Heart left ventricle (tissue), 13 donors: ENCODE measurements at regions not wholly inside any gene's neighbourhood (a gene's known extent, or its start where the extent isn't known, plus 50 kb on each side); places are given as distances from the start of the nearest gene placed in this dataset.

Source experiments
- POLR2A ChIP-seq, 2 donors: fragments of 450-650 bp; IDR thresholded peaks; one replicate each; pipeline ENCODE4 v1.6.1; 2017; ENCODE audit warnings: antibody characterized with exemption in 2 of 2, mild to moderate bottlenecking in 2 of 2, moderate library complexity in 2 of 2
- TF ChIP-seq, protein P1 (sequence below), 12 donors: fragments of 200-600 bp; sonication (generic) in 4 of 12; IDR thresholded peaks; one replicate each; pipeline versions ENCODE4 v1.5.0 to v1.8.0; 2018 to 2022; ENCODE audit warnings: antibody characterized with exemption in 12 of 12, mild to moderate bottlenecking in 5 of 12
- donor health status: ischemic (EF 13 %, LVEDD 7.1; RV severe dilation, severe dysfunction).
- donor health status: DM: no; HTN: yes; CAD: no.
- donor health status: DM: no; HTN: no; CAD: no.
- donor health status: ischemic (EF 25% LVEDD 6.9; RV normal size, moderate dysfunction).
- donor health status: ischemic (EF 25% LVEDD 5.7; RV mildly dilated, moderate dysfunction).
- donor health status: ischemic (EF 35%, LVEDD 5.7; RV mildly dilated, moderate dysfunction).
- donor health status: nonischemic (EF 11% LVEDD 7.7; RV severe dilation, severe dysfunction).
- donor health status: DM: yes; HTN: yes; CAD: no.
- donor health status: PGD.
- donor health status: ischemic (EF 29% LVEDD 5.4; RV normal size, mild dysfunction).
- donor health status: nonischemic (EF 23%, LVEDD 6.1; RV moderate dilation, normal function).

DNA sequence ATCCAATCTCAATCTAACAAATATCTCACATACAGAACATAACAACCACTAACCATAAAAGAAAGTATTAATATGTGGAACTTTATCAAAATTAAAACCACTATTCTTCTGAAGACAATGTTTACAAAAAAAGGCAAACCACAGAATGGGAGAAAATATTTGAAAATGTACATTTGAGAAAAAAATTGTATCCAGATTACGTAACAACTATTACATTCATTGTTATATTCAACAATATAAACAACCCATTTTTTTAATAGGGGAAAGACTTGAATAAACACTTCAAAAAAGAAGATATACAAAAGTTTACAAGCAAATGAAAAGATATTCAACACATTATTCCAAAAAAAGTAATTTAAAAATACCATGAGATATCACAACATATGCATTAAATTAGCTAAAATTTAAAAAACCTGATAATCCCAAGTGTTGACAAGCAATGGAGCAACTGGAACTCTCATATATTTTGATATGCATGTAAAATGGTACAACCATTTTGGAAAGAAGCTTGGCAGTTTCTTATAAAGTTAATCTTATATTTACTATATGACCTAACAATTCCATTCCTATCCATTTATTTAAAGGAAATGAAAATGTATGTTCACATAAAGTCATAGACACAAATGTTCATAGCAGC lies 124.3 kb upstream of the CDYL start:
- TF ChIP-seq, protein P1, sequence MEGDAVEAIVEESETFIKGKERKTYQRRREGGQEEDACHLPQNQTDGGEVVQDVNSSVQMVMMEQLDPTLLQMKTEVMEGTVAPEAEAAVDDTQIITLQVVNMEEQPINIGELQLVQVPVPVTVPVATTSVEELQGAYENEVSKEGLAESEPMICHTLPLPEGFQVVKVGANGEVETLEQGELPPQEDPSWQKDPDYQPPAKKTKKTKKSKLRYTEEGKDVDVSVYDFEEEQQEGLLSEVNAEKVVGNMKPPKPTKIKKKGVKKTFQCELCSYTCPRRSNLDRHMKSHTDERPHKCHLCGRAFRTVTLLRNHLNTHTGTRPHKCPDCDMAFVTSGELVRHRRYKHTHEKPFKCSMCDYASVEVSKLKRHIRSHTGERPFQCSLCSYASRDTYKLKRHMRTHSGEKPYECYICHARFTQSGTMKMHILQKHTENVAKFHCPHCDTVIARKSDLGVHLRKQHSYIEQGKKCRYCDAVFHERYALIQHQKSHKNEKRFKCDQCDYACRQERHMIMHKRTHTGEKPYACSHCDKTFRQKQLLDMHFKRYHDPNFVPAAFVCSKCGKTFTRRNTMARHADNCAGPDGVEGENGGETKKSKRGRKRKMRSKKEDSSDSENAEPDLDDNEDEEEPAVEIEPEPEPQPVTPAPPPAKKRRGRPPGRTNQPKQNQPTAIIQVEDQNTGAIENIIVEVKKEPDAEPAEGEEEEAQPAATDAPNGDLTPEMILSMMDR (IDR thresholded peaks at IDR 0.05) = no peak
- no peak for TF ChIP-seq POLR2A (IDR thresholded peaks at IDR 0.05)
